DND-41 (cell line): ENCODE measurements at regions not wholly inside any gene's neighbourhood (a gene's known extent, or its start where the extent isn't known, plus 50 kb on each side); places are given as distances from the start of the nearest gene placed in this dataset.

Experiments used
- ATAC-seq: fragments of 200-7000 bp; cut with Tn5 transposase; 3 replicates; pipeline ENCODE4 v1.9.1; 2021; ENCODE audit warnings: low read depth; ENCODE audit not compliant: insufficient read depth
- DNase-seq: peaks from one replicate; pipeline ENCODE4 v3.0.0-alpha.2; 2020
- H2AFZ ChIP-seq: 2 replicates; pipeline ENCODE4 v1.6.0; 2012; ENCODE audit warnings: low read depth, low read length
- H3K27ac ChIP-seq: 2 replicates; pipeline ENCODE4 v1.5.1; 2012; ENCODE audit warnings: low read length, inconsistent platforms
- H3K27me3 ChIP-seq: fragments of 200-600 bp; sonication (generic); 2 replicates; pipeline ENCODE4 v1.6.0; 2012; ENCODE audit warnings: low read length, mild to moderate bottlenecking, inconsistent platforms; ENCODE audit not compliant: insufficient read depth, poor library complexity
- H3K36me3 ChIP-seq: 2 replicates; pipeline ENCODE4 v1.5.1; 2012; ENCODE audit warnings: low read length, inconsistent platforms; ENCODE audit not compliant: insufficient read depth
- H3K4me1 ChIP-seq: 2 replicates; pipeline ENCODE4 v1.5.1; 2012; ENCODE audit warnings: mild to moderate bottlenecking, low read length; ENCODE audit not compliant: insufficient read depth
- H3K4me2 ChIP-seq: 2 replicates; pipeline ENCODE4 v1.6.0; 2012; ENCODE audit warnings: mild to moderate bottlenecking, moderate library complexity, low read length, inconsistent platforms; ENCODE audit not compliant: insufficient read depth
- H3K4me3 ChIP-seq, 2 experiments: fragments of 200-600 bp in 1 of 2; shearing (Covaris generic) in 1 of 2; 2 replicates each; pipeline ENCODE4 v1.5.1; 2012 to 2016; ENCODE audit warnings: inconsistent platforms in 2 of 2, low read length in 2 of 2, mild to moderate bottlenecking in 2 of 2, low read depth in 1 of 2, moderate library complexity in 1 of 2
- H3K79me2 ChIP-seq: 2 replicates; pipeline ENCODE4 v1.6.0; 2012; ENCODE audit warnings: low read length, inconsistent platforms; ENCODE audit not compliant: insufficient read depth
- H3K9ac ChIP-seq: 2 replicates; pipeline ENCODE4 v1.6.0; 2012; ENCODE audit warnings: low read depth, mild to moderate bottlenecking, inconsistent platforms, low read length, moderate library complexity
- H3K9me3 ChIP-seq: 2 replicates; pipeline ENCODE4 v1.5.1; 2012; ENCODE audit warnings: low read length, moderate library complexity, mild to moderate bottlenecking, inconsistent platforms; ENCODE audit not compliant: insufficient read depth, severe bottlenecking
- H4K20me1 ChIP-seq: 2 replicates; pipeline ENCODE4 v1.6.0; 2012; ENCODE audit warnings: low read length; ENCODE audit not compliant: insufficient read depth
- EZH2 ChIP-seq: IDR thresholded peaks from 3 replicates; pipeline ENCODE4 v1.6.1; 2012; ENCODE audit warnings: borderline replicate concordance, low read depth, mild to moderate bottlenecking, moderate library complexity, low read length, inconsistent platforms; ENCODE audit not compliant: severe bottlenecking
- TF ChIP-seq, protein P1 (sequence below): IDR thresholded peaks from 2 replicates; pipeline ENCODE4 v1.5.1; 2012; ENCODE audit warnings: borderline replicate concordance, low read length, moderate library complexity, mild to moderate bottlenecking; ENCODE audit not compliant: poor library complexity, severe bottlenecking; ENCODE audit errors: extremely low read depth

- no peaks in the 10 kb centered on the region for H3K4me1 ChIP-seq
- no peaks in the 10 kb centered on the region for H3K27me3 ChIP-seq
- no peak overlapping the region for H3K4me3 ChIP-seq
- no peak overlapping the region for H3K27ac ChIP-seq
- DNase-seq (no peak), ATAC-seq (no peak)
- no peaks in the 10 kb centered on the region for H3K36me3 ChIP-seq
- no peaks in the 10 kb centered on the region for H4K20me1 ChIP-seq
- H2AFZ ChIP-seq = no peak overlapping the region
- no peaks in the 10 kb centered on the region for H3K79me2 ChIP-seq
- no peak overlapping the region for H3K9ac ChIP-seq
- no peak for TF ChIP-seq EZH2
- TF ChIP-seq, protein P1, sequence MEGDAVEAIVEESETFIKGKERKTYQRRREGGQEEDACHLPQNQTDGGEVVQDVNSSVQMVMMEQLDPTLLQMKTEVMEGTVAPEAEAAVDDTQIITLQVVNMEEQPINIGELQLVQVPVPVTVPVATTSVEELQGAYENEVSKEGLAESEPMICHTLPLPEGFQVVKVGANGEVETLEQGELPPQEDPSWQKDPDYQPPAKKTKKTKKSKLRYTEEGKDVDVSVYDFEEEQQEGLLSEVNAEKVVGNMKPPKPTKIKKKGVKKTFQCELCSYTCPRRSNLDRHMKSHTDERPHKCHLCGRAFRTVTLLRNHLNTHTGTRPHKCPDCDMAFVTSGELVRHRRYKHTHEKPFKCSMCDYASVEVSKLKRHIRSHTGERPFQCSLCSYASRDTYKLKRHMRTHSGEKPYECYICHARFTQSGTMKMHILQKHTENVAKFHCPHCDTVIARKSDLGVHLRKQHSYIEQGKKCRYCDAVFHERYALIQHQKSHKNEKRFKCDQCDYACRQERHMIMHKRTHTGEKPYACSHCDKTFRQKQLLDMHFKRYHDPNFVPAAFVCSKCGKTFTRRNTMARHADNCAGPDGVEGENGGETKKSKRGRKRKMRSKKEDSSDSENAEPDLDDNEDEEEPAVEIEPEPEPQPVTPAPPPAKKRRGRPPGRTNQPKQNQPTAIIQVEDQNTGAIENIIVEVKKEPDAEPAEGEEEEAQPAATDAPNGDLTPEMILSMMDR = no peak
- H3K9me3 ChIP-seq = no peaks in the 10 kb centered on the region
- no peak overlapping the region for H3K4me2 ChIP-seq
Measured at GRCh38 chr2:66830881-66831280, 396.0 kb downstream of the MEIS1 start.

- Histone ChIP-seq H3K27ac (no peak overlapping the region), H3K36me3 (no peaks in the 10 kb centered on the region), H4K20me1 (no peaks in the 10 kb centered on the region), H3K79me2 (no peaks in the 10 kb centered on the region), H3K9me3 (no peaks in the 10 kb centered on the region), H3K4me3 (no peak overlapping the region), H3K27me3 (no peaks in the 10 kb centered on the region), H3K4me1 (no peaks in the 10 kb centered on the region), H2AFZ (no peak overlapping the region), H3K4me2 (no peak overlapping the region), H3K9ac (no peak overlapping the region)
- no peak for DNase-seq
- no peak for TF ChIP-seq EZH2
- TF ChIP-seq, protein P1 = no peak
- ATAC-seq = no peak
Measured at GRCh38 chr2:66832646-66833435, 397.9 kb downstream of the MEIS1 start.

DNA sequence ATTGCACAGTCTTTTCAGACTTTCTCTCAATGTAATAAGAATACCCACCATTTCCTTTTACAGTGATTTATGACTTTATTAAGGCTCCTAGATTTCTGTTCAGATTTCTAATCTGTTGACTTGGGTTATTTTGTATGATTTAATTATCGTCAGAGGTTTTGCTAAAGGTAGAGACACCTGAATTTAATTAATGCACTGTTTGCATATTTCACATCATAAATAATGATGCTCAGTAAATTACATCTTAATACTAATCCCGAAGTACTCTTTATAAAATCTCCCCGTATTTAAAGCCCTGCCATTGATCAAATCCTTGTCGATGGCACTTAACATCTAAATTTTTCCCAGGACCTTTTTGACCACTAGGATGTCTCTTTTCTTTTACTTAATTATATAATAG lies 399.9 kb downstream of the MEIS1 start:
- Histone ChIP-seq H3K4me3 (no peak overlapping the region), H3K27me3 (no peaks in the 10 kb centered on the region), H3K27ac (no peak overlapping the region), H3K79me2 (no peaks in the 10 kb centered on the region), H3K4me1 (no peaks in the 10 kb centered on the region), H2AFZ (no peak overlapping the region), H4K20me1 (no peaks in the 10 kb centered on the region), H3K9ac (no peak overlapping the region), H3K9me3 (no peaks in the 10 kb centered on the region), H3K4me2 (no peak overlapping the region), H3K36me3 (no peaks in the 10 kb centered on the region)
- DNase-seq = no peak
- no peak for TF ChIP-seq EZH2
- TF ChIP-seq, protein P1 = no peak
- ATAC-seq = no peak
